Kasumi-1 (cell line): ENCODE measurements at regions not wholly inside any gene's neighbourhood (a gene's known extent, or its start where the extent isn't known, plus 50 kb on each side); places are given as distances from the start of the nearest gene placed in this dataset.

Experiments
- DNase-seq, 2 experiments: peaks; one replicate each; lab custom pipeline; 2025; lab: John Stamatoyannopoulos, UW

DNA sequence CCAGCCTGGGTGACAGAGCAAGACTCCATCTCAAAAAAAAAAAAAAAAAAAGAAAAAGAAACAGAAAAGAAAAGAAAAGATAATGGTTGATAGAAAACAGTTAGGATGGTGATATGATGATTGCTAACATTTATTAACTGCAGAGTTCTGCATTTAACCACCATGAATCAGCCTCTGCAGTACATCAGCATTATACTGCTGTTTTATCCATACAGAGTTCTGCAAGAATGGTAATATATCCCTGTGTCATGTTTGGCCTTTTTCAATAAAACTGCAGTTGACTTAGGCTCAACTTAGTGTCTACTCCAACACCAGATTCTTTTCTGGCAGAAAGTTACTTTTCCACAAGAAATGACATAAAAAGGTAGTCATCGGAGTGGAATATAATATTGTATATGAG is 62.6 kb downstream of the DUSP6 start:
- DNase-seq: no peak

DNA sequence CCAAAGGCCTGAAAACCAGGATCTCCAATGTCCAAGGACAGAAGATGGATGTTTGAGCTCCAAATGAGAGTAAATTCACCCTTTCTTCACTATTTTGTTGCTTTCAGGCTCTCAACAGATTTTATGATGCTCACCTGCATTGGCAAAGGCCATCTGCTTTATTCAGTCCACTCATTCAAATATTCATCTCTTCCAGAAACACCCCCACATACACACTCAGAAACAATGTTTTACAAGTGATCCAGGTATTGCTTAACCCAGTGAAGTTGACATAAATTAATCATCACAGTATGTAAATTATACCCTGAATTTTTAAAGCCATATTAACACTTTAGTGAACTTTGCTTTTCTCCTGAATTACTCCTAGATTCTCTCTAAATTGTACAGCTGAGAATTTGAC is 63.3 kb downstream of the DUSP6 start:
- DNase-seq: no peak

DNA sequence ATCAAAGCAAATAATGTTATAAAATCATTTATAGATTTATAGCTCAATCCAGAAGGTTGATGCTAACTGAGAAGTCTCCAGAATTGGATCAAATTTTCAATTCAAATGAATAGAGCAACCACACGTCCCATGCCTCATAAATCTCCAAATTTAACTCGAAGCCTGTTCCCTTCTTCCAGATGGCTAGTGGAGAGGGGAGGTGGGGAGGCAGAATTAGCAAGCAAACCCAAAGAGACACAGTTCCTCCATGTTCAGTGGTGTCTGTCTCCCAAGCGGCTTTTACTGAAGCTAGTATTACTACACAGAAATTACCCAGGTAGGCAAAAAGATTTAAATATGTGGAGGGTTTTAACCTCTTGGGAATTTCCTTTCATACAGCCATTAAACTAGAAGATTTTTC is 65.8 kb downstream of the DUSP6 start:
- DNase-seq: no peak

DNA sequence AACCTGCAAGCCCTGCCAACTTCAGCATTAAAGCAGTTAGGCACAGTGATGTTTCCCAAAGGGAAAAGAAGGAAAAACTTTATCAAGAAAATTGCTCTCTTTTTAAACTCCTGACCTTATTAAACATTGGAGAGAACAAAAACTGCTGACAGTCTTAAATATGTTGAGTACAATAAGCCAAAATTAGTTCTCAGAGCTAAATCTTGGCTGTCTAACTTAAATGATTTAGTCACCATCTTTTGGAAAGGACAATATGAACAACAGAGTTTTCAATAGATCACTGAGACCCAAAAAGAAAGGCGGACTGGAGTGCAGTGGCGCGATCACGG is 70.8 kb downstream of the DUSP6 start:
- no peak for DNase-seq

DNA sequence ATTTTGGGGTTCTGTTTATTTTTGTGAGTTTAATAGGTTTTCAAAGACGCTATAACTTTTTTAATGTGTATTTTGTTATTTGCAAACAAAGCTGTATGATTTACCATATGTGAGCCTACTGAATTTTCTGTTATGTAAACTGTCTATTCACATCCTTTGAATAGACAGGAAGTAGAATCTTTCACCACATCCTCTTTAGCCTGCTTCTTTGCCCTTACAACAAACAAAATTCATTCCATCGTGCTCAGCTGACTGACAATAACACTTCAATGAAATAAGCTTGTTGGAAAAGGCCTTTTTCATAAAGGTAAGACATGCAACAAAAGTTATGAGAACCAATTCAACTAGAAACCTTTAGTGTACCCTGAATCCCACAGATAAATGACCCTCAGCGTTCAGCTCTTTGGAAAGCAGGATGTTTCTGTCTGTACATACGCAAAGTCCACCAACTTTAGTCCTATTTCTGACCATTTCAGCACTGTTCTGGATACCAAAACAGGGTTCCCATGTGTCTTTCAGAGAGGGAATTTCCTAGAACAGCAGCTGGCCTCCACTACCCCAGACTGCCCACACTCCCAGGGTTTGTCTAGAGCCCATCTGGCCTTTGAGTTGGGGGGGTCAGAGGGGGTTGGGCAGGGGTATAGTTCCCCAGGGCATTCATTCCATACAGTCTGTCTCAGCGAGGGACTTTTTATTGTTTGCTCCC is 71.3 kb downstream of the DUSP6 start:
- DNase-seq: no peak

DNA sequence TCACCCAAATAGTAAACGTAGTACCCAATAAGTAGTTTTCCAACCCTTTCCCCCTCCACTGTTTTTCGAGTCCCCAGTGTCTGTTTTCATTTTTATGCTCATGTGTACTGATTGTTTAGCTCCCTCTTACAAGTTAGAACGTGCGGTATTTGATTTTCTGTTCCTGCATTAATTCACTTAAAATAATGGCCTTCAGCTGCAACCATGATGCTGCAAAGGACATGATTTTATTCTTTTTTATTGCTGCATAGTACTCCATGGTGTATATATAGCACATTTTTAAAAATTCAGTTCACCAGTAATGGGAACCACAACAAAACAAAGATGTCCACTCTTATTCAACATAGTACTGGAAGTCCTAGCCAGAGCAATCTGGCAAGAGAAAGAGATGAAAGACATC is 72.8 kb downstream of the DUSP6 start:
- no peak for DNase-seq

DNA sequence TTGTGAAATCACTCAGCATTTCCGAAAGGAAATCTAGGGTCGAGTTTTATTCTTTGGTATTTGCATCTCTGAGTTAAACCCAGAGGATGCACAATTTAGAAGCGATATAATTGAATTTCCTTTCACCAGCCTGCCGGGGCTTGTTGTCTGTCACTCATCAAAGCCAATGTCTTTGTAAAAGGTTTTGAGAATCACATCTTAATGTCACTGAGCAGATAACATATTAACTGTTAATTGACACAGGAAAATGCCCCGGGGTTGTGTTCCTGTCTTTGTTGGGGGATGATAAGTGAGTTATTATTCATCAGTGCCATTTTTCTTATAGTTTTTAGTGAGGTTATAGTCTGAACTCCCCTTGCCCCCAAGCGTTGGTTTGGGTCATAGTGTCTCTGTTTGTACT is 73.4 kb downstream of the DUSP6 start:
- no peak for DNase-seq

DNA sequence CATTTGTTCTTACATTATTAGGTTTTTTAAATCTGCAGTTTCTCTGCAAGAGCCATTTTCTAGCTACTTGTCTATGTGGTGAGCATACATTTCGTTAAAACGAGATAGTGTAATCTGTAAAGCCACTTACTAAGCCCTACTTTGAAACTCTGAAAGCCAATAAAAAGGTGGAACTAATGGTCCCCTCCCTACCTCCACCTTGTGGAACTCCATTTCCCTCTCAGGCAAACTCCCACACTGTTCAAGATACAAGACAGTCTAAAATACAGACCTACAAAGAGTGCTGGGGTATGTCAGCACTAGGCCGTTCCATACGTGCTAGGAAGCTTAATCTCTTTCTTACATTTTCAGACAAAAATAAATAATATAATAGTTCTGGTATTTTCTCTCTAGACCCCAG is 74.1 kb downstream of the DUSP6 start:
- DNase-seq: no peak

DNA sequence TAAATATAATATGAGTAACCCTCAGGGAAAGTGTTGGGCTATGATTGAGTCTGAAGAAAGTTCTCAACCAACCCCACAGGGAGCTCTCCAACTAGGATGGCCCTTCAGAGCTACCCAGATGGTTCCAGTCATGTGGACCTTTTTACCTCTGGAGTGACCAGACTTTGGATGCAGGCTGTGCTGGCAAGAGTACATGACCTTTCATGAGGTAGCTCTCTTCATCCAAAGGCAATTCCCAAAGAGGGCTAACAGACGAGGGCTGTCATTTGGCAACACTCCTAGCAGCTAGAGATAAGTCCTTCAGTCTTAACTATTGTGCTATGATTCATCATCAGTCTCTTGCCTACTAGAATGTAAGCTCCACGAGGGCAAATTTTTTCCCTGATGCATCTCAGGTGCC is 75.4 kb downstream of the DUSP6 start:
- DNase-seq: no peak

DNA sequence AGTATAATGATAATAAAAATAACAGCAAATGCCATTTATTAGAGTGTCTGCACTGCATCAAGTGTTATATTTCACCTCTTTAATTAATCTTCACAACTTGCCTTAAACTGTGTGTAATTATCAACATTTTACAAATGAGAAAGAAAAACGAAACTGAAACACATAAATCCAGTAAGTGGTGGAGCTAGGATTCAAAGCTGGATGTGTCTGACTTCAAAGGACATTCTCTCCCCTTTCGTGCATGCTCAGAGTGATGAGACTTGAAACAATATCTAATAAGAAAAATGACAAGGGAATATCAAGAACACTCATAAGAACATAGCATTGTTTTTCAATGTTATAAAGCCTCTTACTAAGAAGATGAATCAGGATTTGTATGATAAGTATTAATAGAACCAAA is 78.8 kb downstream of the DUSP6 start:
- no peak for DNase-seq

DNA sequence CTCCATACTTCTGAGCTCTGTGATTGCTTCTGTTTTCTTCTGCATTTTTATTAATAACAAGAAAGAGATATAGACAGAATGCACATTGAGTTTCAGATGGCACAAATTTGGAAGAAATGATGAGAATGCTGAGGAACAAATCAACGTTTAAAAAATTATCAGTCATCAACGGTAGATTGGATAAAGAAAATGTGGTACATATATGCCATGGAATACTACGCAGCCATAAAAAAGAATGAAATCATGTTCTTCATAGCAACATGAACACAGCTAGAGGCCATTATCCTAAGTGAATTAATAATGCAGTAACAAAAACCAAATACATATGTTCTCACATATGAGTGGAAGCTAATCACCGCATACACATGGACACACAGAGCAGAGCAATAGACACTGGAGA is 81.8 kb downstream of the DUSP6 start:
- no peak for DNase-seq

DNA sequence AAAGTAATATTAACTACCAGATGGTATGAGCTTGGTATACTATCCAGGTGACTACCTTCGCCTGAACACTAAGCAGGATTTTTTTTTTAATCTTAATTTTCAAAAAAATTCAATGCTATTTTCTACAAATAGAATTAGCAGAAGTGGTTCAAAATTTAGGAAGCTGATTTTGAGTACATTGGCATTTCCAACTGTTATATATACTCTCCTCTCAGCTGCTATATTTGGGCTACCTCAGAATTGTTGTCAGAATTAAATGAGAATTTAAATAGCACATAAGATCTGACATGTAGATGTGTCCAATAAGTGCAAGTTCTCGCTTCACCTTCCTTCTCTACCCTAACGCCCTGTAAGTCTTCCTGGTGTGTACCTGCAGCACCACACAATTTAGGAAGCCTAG is 83.1 kb downstream of the DUSP6 start:
- no peak for DNase-seq

DNA sequence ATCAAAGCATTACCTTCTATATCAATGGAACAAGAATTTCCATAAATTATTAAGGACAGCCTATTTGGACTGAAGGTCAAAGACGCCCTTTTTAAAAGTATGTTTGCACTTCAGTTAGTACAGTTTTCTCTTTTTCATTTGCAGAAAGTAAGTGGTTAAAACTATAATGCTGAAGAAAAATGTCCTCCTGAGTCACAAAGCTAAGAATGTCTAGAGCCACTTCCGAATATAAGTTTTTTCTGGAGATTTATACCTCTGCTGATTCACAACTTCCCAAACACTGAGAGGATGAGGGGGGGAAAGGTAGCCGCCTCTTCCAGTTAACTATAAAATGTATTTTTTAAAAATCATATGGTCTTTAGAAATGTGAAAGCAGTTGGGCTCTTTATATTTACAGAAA is 84.9 kb downstream of the DUSP6 start:
- no peak for DNase-seq

DNA sequence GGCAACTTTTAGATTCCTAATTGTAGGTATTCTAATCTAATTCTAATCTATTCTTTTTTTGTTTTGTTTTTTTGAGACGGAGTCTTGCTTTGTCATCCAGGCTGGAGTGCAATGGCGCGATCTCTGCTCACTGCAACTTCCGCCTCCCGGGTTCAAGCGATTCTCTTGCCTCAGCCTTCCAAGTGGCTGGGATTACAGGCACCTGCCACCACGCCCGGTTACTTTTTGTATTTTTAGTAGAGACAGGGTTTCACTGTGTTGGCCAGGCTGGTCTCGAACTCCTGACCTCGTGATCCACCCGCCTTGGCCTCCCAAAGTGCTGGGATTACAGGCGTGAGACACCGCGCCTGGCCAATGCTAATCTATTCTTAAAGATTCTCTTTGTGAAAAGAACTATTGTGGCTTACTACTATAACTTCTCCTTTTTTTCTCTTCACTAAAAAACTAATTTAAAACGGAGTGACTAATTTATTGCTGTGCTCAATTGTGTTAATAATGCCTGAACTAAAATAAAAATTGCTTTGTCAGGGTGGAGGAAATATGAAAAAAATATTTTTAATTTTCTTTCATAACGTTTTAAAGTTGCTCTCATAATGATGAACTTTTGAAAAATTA is 85.6 kb downstream of the DUSP6 start:
- DNase-seq: peak; percentile 22 to 56

DNA sequence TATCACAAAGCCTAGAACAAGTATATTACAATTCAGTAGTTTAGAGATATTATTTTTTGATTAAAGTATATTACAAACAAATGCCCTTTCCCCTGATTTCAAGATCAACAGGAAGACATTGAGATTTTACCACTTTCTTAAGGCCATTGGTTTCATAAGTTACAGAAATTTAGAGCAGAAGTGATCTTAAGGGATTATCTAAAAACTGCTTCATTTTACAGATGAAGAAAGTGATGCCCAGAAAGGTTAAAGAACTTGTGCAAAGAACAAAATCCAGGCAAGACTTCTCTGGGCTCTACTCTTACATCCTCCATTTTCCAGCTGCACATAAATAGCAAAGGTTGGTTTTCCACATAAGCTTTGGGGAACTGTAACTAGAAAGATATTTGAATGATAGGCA is 87.5 kb downstream of the DUSP6 start:
- DNase-seq: no peak

DNA sequence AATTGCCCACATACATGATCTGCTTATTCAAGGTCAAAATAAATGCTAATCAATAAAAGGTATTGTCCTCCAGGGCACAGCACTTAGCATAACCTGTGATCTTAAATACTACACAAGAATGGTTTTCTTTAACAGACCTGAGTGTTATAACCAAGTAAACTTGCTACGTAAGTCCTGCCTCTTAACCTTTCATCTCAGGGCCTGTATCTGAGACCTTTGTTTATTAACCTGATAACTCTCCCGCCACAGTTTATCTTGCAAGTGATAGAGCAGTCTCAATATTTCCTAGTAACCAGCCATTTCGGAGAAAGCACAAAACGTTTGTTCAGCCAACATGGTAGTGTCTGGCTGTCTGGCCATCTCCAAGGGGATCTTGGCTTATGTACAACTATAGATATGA is 88.4 kb downstream of the DUSP6 start:
- no peak for DNase-seq

DNA sequence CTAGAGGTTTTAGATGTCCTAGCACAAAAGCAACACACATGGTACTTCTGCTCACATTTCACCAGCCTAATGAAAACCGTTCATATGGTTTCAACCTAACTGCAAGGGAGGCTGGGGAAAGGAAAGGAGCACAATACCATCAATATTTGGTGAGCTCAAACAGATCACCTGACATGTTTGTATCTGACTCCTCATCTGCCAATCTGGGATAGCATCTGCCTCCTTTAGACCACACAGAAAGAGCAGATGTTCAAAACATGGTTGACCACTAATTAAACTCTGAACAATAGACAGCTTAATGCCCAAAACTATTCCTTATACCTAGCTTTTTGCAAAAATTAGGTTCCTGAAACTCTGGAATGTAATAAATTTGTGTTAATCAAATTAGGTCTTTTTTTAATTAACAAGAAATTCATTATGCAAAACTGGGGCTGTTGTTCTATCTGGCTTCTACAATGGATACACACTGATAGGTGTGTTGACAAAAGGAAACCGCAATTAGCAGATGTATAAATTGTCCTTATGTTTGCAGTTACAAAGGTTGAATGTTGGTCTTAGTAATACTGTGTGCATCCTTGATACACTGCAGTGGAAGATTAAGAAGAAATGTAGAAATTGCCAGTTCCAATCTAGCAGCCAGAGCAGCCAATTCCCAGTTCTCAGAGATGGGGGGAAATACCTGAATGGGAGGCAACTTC is 89.3 kb downstream of the DUSP6 start:
- no peak for DNase-seq

DNA sequence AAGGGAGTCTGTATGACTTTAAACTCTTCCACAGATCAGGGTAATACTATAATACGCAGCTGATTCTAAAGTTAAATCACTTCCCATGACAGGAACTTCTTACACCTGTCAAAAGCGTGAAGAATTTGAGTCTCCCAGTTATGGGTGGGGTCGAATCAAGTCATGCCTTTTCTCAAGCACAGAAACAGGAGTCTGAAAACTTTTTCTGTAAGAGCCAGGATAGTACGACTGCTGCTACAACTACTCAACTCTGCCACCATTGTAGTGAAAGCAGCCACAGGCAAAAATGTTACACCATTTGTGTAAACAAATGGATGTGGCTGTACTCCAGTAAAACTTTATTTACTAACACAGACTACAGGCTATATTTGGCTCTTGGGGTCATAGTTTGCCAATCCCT is 90.3 kb downstream of the DUSP6 start:
- DNase-seq: no peak

DNA sequence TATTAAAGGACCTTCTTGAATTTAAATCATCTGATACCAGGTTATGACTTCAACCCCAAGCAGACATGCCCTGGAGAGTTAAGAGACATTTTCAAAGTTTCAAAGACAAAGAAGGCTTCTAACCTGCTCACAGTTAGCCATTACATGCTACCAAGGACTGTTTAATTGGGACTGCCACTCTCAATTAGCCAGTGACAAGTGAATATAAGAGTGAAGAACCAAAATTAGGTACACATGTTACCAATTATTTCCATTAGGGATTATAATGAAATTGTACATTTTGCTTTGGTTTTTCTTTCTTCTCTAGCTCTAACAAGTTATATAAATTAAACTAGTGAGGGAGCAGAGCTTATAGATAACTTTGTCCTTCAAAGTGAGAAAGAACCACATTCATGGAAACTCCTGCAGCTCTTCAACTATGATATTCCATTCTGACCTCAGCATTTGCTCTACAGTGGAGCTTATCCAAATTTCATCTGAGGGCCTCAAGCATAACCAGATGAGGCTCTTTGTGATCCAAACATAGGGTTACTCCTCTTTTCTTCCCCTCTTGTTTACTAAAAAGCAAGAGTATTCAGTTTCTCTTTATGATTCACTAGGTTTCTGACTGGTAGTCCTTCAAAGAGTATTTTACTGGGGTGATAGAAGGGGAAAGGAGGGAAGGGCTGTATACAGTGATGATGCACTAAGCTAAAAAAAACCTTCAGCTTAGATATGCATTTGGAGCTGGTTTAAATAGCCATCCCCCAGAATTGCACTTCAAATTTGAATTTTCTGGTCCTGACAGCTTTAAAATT is 91.3 kb downstream of the DUSP6 start:
- no peak for DNase-seq

DNA sequence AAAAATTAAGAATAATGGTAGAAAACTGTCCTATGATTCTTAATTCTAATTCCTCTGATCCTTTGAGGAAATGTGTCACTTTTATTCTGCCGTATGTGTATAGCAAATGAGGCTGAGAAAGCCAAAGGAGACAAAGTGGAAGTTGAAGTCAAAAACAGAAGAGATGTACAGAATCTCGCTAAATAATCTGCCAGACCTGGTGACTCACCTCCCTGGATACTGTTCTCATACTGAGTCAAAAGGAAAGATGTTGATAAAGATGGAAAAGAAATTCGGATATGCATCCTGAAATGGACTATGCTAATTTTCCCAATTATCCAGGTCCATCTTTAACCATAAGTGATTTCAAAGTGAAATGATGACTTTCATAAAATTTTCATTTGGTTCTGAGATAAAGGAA is 92.5 kb downstream of the DUSP6 start:
- no peak for DNase-seq

DNA sequence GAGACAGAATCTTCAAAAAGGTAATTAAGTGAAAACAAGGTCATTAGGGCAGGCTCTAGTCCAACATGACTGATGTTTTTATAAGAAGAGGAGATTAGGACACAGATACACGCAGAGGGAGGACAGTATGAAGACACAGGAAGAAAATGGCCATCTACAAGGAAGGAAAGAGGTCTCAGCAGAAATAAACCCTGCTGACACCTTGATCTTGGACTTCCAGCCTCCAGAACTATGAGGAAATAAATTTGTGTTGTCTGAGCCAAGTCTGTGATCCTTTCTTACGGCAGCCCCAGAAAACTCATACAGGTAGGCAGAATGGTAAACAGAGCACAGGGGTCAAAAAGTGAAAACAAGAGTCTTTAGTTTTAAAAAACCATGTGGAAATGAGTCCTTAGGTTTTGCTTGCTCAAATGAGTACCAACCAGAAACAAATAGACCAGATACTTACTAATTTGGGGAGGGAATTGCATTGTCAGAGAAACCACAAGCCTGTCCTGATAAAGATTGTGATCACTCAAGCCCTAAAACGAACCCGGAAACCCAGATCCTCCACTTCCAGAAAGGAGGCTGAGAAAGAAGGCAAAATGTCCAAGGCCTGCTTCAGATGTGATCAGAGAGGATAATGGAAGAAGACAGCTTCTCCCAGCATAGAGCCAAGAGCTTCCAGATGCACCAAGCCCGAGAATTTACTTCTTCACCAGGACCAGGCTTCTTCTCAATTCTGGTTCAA is 93.9 kb downstream of the DUSP6 start:
- DNase-seq: no peak

DNA sequence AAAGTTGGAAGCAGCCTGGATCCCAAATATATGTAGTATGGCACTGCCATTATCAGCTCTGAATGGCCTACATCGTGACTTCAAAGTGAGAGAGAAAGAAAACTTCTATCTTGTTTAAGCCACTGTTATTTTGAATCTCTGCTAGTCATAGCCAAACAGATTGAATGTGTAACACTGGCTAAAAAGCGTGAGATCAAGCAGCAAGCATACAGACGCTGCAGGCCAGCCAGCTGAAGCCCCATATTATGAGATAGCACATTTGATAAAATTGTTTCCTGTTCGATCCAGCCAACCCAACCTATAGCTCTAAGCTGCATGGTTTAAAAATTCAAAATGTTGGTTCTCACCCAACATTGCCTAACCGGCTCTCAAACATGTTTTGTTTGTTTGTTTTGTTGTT is 95.0 kb downstream of the DUSP6 start:
- no peak for DNase-seq
